CD14-positive monocyte (primary cell): ENCODE measurements at regions not wholly inside any gene's neighbourhood (a gene's known extent, or its start where the extent isn't known, plus 50 kb on each side); places are given as distances from the start of the nearest gene placed in this dataset.

Experiments
- DNase-seq, 3 donors: peaks; one replicate each; pipeline ENCODE4 v3.0.0-alpha.2; 2011 to 2022
- H2AFZ ChIP-seq: 2 replicates; pipeline ENCODE4 v1.6.0; 2012; ENCODE audit warnings: mild to moderate bottlenecking, low read depth, low read length, inconsistent platforms; ENCODE audit not compliant: insufficient read depth, poor library complexity, severe bottlenecking
- H3K27ac ChIP-seq, 2 donors: 1 replicate in 1 of 2; 2 replicates in 1 of 2; pipeline ENCODE4 v1.5.1; 2012 to 2013; ENCODE audit warnings: low read length in 2 of 2, control low read depth in 1 of 2, inconsistent platforms in 1 of 2, low read depth in 1 of 2, mild to moderate bottlenecking in 1 of 2
- H3K27me3 ChIP-seq, 2 donors: one replicate each; pipeline versions ENCODE4 v1.6.0 to v1.6.1; 2011 to 2013; ENCODE audit warnings: low read length in 2 of 2; ENCODE audit not compliant: control insufficient read depth in 2 of 2, insufficient read depth in 2 of 2
- H3K36me3 ChIP-seq, 2 donors: replicated peaks in 1 of 2; 1 replicate in 1 of 2; 2 replicates in 1 of 2; pipeline versions ENCODE4 v1.5.1 to v1.6.1; 2012 to 2013; ENCODE audit warnings: low read length in 2 of 2, control low read depth in 1 of 2, inconsistent platforms in 1 of 2, mild to moderate bottlenecking in 1 of 2; ENCODE audit not compliant: insufficient read depth in 2 of 2, control insufficient read depth in 1 of 2
- H3K4me1 ChIP-seq, 2 donors: 1 replicate in 1 of 2; 2 replicates in 1 of 2; pipeline versions ENCODE4 v1.5.1 to v1.6.1; 2012 to 2013; ENCODE audit warnings: low read length in 2 of 2, control low read depth in 1 of 2, inconsistent platforms in 1 of 2, mild to moderate bottlenecking in 1 of 2, moderate library complexity in 1 of 2; ENCODE audit not compliant: insufficient read depth in 2 of 2, control insufficient read depth in 1 of 2
- H3K4me2 ChIP-seq: replicated peaks from 2 replicates; pipeline ENCODE3; 2012; ENCODE audit warnings: low read length, moderate library complexity, mild to moderate bottlenecking; ENCODE audit not compliant: poor library complexity, severe bottlenecking; ENCODE audit errors: extremely low read depth
- H3K4me3 ChIP-seq, 3 experiments: fragments of 200-600 bp in 1 of 3; sonication (generic) in 1 of 3; replicated peaks in 1 of 3; 1 replicate in 2 of 3; 2 replicates in 1 of 3; pipeline ENCODE4 v1.5.1; 2011 to 2013; ENCODE audit warnings: low read length in 3 of 3, mild to moderate bottlenecking in 3 of 3, control low read depth in 2 of 3, low read depth in 2 of 3, inconsistent platforms in 1 of 3, moderate library complexity in 1 of 3
- H3K79me2 ChIP-seq: 2 replicates; pipeline ENCODE4 v1.6.0; 2012; ENCODE audit warnings: mild to moderate bottlenecking, control low read depth, inconsistent platforms, low read length, moderate library complexity; ENCODE audit not compliant: insufficient read depth
- H3K9ac ChIP-seq: 2 replicates; pipeline ENCODE4 v1.6.0; 2017; ENCODE audit warnings: low read length, mild to moderate bottlenecking; ENCODE audit not compliant: insufficient read depth, poor library complexity, severe bottlenecking
- H3K9me3 ChIP-seq, 2 donors: replicated peaks in 1 of 2; 1 replicate in 1 of 2; 2 replicates in 1 of 2; pipeline versions ENCODE4 v1.5.1 to v1.6.1; 2012 to 2013; ENCODE audit warnings: low read length in 2 of 2, control low read depth in 1 of 2; ENCODE audit not compliant: control insufficient read depth in 1 of 2, insufficient read depth in 1 of 2
- H4K20me1 ChIP-seq: 2 replicates; pipeline ENCODE4 v1.6.0; 2012; ENCODE audit warnings: mild to moderate bottlenecking, low read length, control low read depth, moderate library complexity; ENCODE audit not compliant: insufficient read depth
- H3K27ac Mint-ChIP-seq, 7 donors: one replicate each; pipeline ENCODE4 v1.8.0; 2020; ENCODE audit warnings: mild to moderate bottlenecking in 7 of 7, mixed read lengths in 7 of 7, moderate library complexity in 6 of 7, inconsistent platforms in 2 of 7
- H3K27me3 Mint-ChIP-seq, 3 donors: one replicate each; pipeline ENCODE4 v1.8.0; 2021 to 2022; ENCODE audit warnings: low read depth in 3 of 3, mild to moderate bottlenecking in 3 of 3, mixed read lengths in 3 of 3, moderate library complexity in 3 of 3, inconsistent platforms in 1 of 3
- H3K36me3 Mint-ChIP-seq, 2 donors: one replicate each; pipeline ENCODE4 v1.8.0; 2020; ENCODE audit warnings: mixed read lengths in 2 of 2, inconsistent platforms in 1 of 2, mild to moderate bottlenecking in 1 of 2
- H3K4me1 Mint-ChIP-seq: one replicate; pipeline ENCODE4 v1.8.0; 2020; ENCODE audit warnings: mild to moderate bottlenecking, mixed read lengths
- H3K4me3 Mint-ChIP-seq, 2 donors: one replicate each; pipeline ENCODE4 v1.8.0; 2020; ENCODE audit warnings: mild to moderate bottlenecking in 2 of 2, mixed read lengths in 2 of 2, moderate library complexity in 1 of 2
- H3K9me3 Mint-ChIP-seq, 7 donors: one replicate each; pipeline ENCODE4 v1.8.0; 2020 to 2022; ENCODE audit warnings: mixed read lengths in 7 of 7, mild to moderate bottlenecking in 6 of 7, moderate library complexity in 6 of 7, inconsistent platforms in 2 of 7
- WGBS: methylation state at CpG from one replicate; pipeline ENCODE4 v1.1.5; 2013; ENCODE audit warnings: missing lambda C conversion rate; ENCODE audit not compliant: insufficient coverage; 5-methylcytosine and 5-hydroxymethylcytosine counted together
- intact Hi-C, 2 donors: fragments of 100-400 bp; cut with micrococcal nuclease; formaldehyde crosslinking; loops; one replicate each; pipeline versions ENCODE4 v1.15.0 to v1.15.1; 2023
- TF ChIP-seq, protein P1 (sequence below): fragments of 200-600 bp; IDR thresholded peaks from one replicate; pipeline ENCODE4 v1.8.0; 2022; ENCODE audit warnings: antibody characterized with exemption, mild to moderate bottlenecking

- TF ChIP-seq, protein P1, sequence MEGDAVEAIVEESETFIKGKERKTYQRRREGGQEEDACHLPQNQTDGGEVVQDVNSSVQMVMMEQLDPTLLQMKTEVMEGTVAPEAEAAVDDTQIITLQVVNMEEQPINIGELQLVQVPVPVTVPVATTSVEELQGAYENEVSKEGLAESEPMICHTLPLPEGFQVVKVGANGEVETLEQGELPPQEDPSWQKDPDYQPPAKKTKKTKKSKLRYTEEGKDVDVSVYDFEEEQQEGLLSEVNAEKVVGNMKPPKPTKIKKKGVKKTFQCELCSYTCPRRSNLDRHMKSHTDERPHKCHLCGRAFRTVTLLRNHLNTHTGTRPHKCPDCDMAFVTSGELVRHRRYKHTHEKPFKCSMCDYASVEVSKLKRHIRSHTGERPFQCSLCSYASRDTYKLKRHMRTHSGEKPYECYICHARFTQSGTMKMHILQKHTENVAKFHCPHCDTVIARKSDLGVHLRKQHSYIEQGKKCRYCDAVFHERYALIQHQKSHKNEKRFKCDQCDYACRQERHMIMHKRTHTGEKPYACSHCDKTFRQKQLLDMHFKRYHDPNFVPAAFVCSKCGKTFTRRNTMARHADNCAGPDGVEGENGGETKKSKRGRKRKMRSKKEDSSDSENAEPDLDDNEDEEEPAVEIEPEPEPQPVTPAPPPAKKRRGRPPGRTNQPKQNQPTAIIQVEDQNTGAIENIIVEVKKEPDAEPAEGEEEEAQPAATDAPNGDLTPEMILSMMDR = no peak
- no peak overlapping the region for H3K4me2 ChIP-seq
- H3K27ac ChIP-seq = no peak overlapping the region
- no peak overlapping the region for H2AFZ ChIP-seq
- no peaks in the 10 kb centered on the region for H4K20me1 ChIP-seq
- no peaks in the 10 kb centered on the region for H3K27me3 ChIP-seq
- no peaks in the 10 kb centered on the region for H3K79me2 ChIP-seq
- Mint-ChIP-seq H3K36me3 (no peaks in the 10 kb centered on the region), H3K4me1 (peaks cover 7% of the 10 kb centered on the region), H3K9me3 (peaks cover 5 to 24% (median 9%) of the 10 kb centered on the region in 7 donors), H3K27ac (no peak overlapping the region), H3K4me3 (no peak overlapping the region), H3K27me3 (peaks cover 4 to 8% (median 6%) of the 10 kb centered on the region in 3 donors)
- no peak overlapping the region for H3K9ac ChIP-seq
- intact Hi-C loops = no loop called here
- H3K4me3 ChIP-seq = no peak overlapping the region
- no peak for DNase-seq
- 91% methylated on average over 6 of the region's 13 CpGs for WGBS
- H3K9me3 ChIP-seq = peaks cover 7 to 16% of the 10 kb centered on the region in 2 donors
- H3K4me1 ChIP-seq = peaks cover 4 to 7% of the 10 kb centered on the region in 2 donors
- no peaks in the 10 kb centered on the region for H3K36me3 ChIP-seq
Observed at GRCh38 chr5:180436275-180436674, 57.9 kb upstream of the CNOT6 start.

DNA sequence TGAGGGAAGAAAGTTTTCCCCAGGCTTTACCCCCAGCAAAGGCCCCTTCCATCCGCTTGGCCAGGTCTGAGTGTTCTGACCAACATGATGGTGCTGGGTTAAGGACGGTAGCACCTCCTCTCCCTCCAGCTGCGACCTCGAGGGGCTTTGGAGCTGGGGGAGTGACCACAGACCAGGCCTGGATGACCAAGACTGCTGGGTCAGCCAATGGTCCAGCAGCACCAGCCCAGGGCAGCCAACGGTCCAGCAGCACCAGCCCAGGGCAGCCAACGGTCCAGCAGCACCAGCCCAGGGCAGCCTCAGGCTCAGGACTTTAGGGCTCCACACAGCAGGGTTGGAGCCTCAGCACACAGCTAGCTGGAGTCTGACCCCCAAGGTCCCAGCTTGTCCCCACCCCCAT is 57.2 kb upstream of the CNOT6 start:
- peaks cover 7% of the 10 kb centered on the region for H3K4me1 Mint-ChIP-seq
- Histone ChIP-seq H2AFZ (no peak overlapping the region), H3K36me3 (no peaks in the 10 kb centered on the region), H3K27me3 (no peaks in the 10 kb centered on the region), H3K4me1 (peaks cover 4 to 7% of the 10 kb centered on the region in 2 donors), H3K4me3 (no peak overlapping the region), H3K4me2 (no peak overlapping the region), H4K20me1 (no peaks in the 10 kb centered on the region), H3K9ac (no peak overlapping the region), H3K79me2 (no peaks in the 10 kb centered on the region), H3K9me3 (peaks cover under 1 to 10% of the 10 kb centered on the region in 2 donors), H3K27ac (no peak overlapping the region)
- intact Hi-C loops = no loop called here
- peaks cover 5 to 9% (median 9%) of the 10 kb centered on the region in 3 donors for H3K27me3 Mint-ChIP-seq
- DNase-seq = no peak
- 61% methylated on average over 6 of the region's 6 CpGs for WGBS
- TF ChIP-seq, protein P1 = no peak
- no peak overlapping the region for H3K4me3 Mint-ChIP-seq
- peaks cover 0 to 23% (median 7%) of the 10 kb centered on the region in 7 donors for H3K9me3 Mint-ChIP-seq
- H3K36me3 Mint-ChIP-seq = no peaks in the 10 kb centered on the region
- H3K27ac Mint-ChIP-seq = no peak overlapping the region
